ENCODE measurements at regions not wholly inside any gene's neighbourhood (a gene's known extent, or its start where the extent isn't known, plus 50 kb on each side); places are given as distances from the start of the nearest gene placed in this dataset.

GRCh38 chr10:130571674-130572073 lies 435.5 kb downstream of the GLRX3 start:
- DNase-seq, result no peak

- no peak for DNase-seq
Observed at GRCh38 chr10:130573446-130573845, 437.3 kb downstream of the GLRX3 start.

- DNase-seq, result no peak
Observed at GRCh38 chr10:130575756-130576285, 439.6 kb downstream of the GLRX3 start.

- no peak for DNase-seq
Observed at GRCh38 chr10:130576427-130576826, 440.2 kb downstream of the GLRX3 start.

- no peak for DNase-seq
Observed at GRCh38 chr10:130577039-130577438, 440.8 kb downstream of the GLRX3 start.

- no peak for DNase-seq
Observed at GRCh38 chr10:130578532-130579289, 442.5 kb downstream of the GLRX3 start.

GRCh38 chr10:130579913-130580312 lies 443.7 kb downstream of the GLRX3 start:
- no peak for DNase-seq

- DNase-seq, result no peak
Observed at GRCh38 chr10:130580975-130581374, 444.8 kb downstream of the GLRX3 start.

GRCh38 chr10:130587718-130588117 lies 451.5 kb downstream of the GLRX3 start:
- DNase-seq, result no peak

- no peak for DNase-seq
Observed at GRCh38 chr10:130606001-130606405, 469.8 kb downstream of the GLRX3 start.

GRCh38 chr10:130607366-130607765 lies 471.2 kb downstream of the GLRX3 start:
- DNase-seq, result no peak

- no peak for DNase-seq
Observed at GRCh38 chr10:130611239-130611638, 475.0 kb downstream of the GLRX3 start.

GRCh38 chr10:130615457-130615856 lies 479.3 kb downstream of the GLRX3 start:
- DNase-seq, result no peak

GRCh38 chr10:130617985-130618384 lies 481.8 kb downstream of the GLRX3 start:
- DNase-seq, result no peak

- no peak for DNase-seq
Observed at GRCh38 chr10:130618647-130619046, 482.5 kb downstream of the GLRX3 start.

- no peak for DNase-seq
Observed at GRCh38 chr10:130621231-130621775, 485.1 kb downstream of the GLRX3 start.

- no peak for DNase-seq
Observed at GRCh38 chr10:130623680-130624267, 487.6 kb downstream of the GLRX3 start.

GRCh38 chr10:130627346-130628045 lies 491.3 kb downstream of the GLRX3 start:
- DNase-seq, result no peak

- peak; percentile 80 for DNase-seq
Observed at GRCh38 chr10:130630135-130630534, 493.9 kb downstream of the GLRX3 start.

GRCh38 chr10:130631142-130632096 lies 495.2 kb downstream of the GLRX3 start:
- DNase-seq, result peak; percentile 86

- peak; percentile 29 for DNase-seq
Observed at GRCh38 chr10:130634816-130635215, 498.6 kb downstream of the GLRX3 start.

GRCh38 chr10:130635528-130635927 lies 499.3 kb downstream of the GLRX3 start:
- no peak for DNase-seq

All from inflammatory macrophage treated with lipopolysaccharide for 4 hours (primary cell).